ENCODE measurements at regions not wholly inside any gene's neighbourhood (a gene's known extent, or its start where the extent isn't known, plus 50 kb on each side); places are given as distances from the start of the nearest gene placed in this dataset.

GRCh38 chr1:187464320-187464719 lies 635.6 kb downstream of the PLA2G4A start:
- ChIA-PET POLR2A (no interaction called here), CTCF (no interaction called here)
- Mint-ChIP-seq H3K36me3 (ENCODE audit: low read depth) (no peaks in the 10 kb centered on the region), H3K27me3 (no peaks in the 10 kb centered on the region), H3K27ac (no peak overlapping the region), H3K9me3 (peaks cover 10% of the 10 kb centered on the region), H3K4me3 (no peak overlapping the region), H3K4me1 (no peaks in the 10 kb centered on the region)
- TF ChIP-seq, protein P1, sequence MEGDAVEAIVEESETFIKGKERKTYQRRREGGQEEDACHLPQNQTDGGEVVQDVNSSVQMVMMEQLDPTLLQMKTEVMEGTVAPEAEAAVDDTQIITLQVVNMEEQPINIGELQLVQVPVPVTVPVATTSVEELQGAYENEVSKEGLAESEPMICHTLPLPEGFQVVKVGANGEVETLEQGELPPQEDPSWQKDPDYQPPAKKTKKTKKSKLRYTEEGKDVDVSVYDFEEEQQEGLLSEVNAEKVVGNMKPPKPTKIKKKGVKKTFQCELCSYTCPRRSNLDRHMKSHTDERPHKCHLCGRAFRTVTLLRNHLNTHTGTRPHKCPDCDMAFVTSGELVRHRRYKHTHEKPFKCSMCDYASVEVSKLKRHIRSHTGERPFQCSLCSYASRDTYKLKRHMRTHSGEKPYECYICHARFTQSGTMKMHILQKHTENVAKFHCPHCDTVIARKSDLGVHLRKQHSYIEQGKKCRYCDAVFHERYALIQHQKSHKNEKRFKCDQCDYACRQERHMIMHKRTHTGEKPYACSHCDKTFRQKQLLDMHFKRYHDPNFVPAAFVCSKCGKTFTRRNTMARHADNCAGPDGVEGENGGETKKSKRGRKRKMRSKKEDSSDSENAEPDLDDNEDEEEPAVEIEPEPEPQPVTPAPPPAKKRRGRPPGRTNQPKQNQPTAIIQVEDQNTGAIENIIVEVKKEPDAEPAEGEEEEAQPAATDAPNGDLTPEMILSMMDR (IDR thresholded peaks at IDR 0.05), result no peak
- intact Hi-C loops (cut with micrococcal nuclease), result no loop called here
- no peak for DNase-seq
- ATAC-seq (ENCODE audit: low read depth), result no peak

GRCh38 chr1:187465441-187465840 lies 636.7 kb downstream of the PLA2G4A start:
- H3K27me3 Mint-ChIP-seq, result no peaks in the 10 kb centered on the region
- ATAC-seq (ENCODE audit: low read depth) (no peak), DNase-seq (no peak)
- no peaks in the 10 kb centered on the region for H3K4me1 Mint-ChIP-seq
- POLR2A ChIA-PET, result no interaction called here
- H3K4me3 Mint-ChIP-seq, result no peak overlapping the region
- no peak overlapping the region for H3K27ac Mint-ChIP-seq
- TF ChIP-seq, protein P1 (IDR thresholded peaks at IDR 0.05), result no peak
- no peaks in the 10 kb centered on the region for H3K36me3 Mint-ChIP-seq (ENCODE audit: low read depth)
- intact Hi-C loops (cut with micrococcal nuclease), result no loop called here
- CTCF ChIA-PET, result no interaction called here
- peaks cover 10% of the 10 kb centered on the region for H3K9me3 Mint-ChIP-seq

DNA sequence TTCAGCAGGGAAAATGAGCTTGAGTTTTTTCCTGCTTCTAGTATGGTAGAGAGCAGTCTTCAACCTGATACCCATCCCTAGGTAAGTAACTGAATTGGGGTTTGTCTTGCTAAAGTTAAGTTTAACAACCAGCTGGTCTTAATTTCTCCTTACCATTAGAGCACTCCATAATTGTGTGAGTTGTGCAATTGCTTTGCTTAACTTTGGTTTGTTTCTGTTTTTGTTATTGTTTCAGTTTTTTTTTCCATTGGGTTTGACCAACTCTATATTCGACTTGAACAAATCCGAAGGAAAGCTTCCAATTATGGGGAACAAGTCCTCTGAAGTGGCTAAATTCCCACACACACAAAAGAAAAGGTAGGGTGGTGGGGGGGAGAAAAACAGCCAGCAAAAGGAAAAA lies 641.1 kb downstream of the PLA2G4A start:
- intact Hi-C loops (cut with micrococcal nuclease), result no loop called here
- DNase-seq (no peak), ATAC-seq (ENCODE audit: low read depth) (no peak)
- H3K9me3 Mint-ChIP-seq, result peaks cover 2% of the 10 kb centered on the region
- H3K4me3 Mint-ChIP-seq, result no peak overlapping the region
- H3K4me1 Mint-ChIP-seq, result no peaks in the 10 kb centered on the region
- no peaks in the 10 kb centered on the region for H3K27me3 Mint-ChIP-seq
- ChIA-PET POLR2A (no interaction called here), CTCF (no interaction called here)
- no peaks in the 10 kb centered on the region for H3K36me3 Mint-ChIP-seq (ENCODE audit: low read depth)
- no peak overlapping the region for H3K27ac Mint-ChIP-seq
- TF ChIP-seq, protein P1 (IDR thresholded peaks at IDR 0.05), result no peak

GRCh38 chr1:187471555-187471954 lies 642.8 kb downstream of the PLA2G4A start:
- TF ChIP-seq, protein P1 (IDR thresholded peaks at IDR 0.05), result no peak
- POLR2A ChIA-PET, result no interaction called here
- Mint-ChIP-seq H3K4me1 (no peaks in the 10 kb centered on the region), H3K27ac (no peak overlapping the region), H3K36me3 (ENCODE audit: low read depth) (no peaks in the 10 kb centered on the region), H3K27me3 (no peaks in the 10 kb centered on the region), H3K4me3 (no peak overlapping the region), H3K9me3 (peaks cover 4% of the 10 kb centered on the region)
- CTCF ChIA-PET, result no interaction called here
- DNase-seq (no peak), ATAC-seq (ENCODE audit: low read depth) (no peak)
- intact Hi-C loops (cut with micrococcal nuclease), result no loop called here

GRCh38 chr1:187474336-187474735 lies 645.6 kb downstream of the PLA2G4A start:
- no peak for DNase-seq
- Mint-ChIP-seq H3K4me1 (no peaks in the 10 kb centered on the region), H3K27ac (no peak overlapping the region), H3K9me3 (peaks cover 6% of the 10 kb centered on the region), H3K27me3 (no peaks in the 10 kb centered on the region), H3K36me3 (ENCODE audit: low read depth) (no peaks in the 10 kb centered on the region), H3K4me3 (no peak overlapping the region)
- TF ChIP-seq, protein P1 (IDR thresholded peaks at IDR 0.05), result no peak
- CTCF ChIA-PET, result no interaction called here
- intact Hi-C loops (cut with micrococcal nuclease), result no loop called here
- POLR2A ChIA-PET, result no interaction called here
- no peak for ATAC-seq (ENCODE audit: low read depth)

Data from activated B cell treated with CpG ODN at 0.5 μM for 24 hours (primary cell).